Endothelial cell of umbilical vein (primary cell): ENCODE measurements at regions not wholly inside any gene's neighbourhood (a gene's known extent, or its start where the extent isn't known, plus 50 kb on each side); places are given as distances from the start of the nearest gene placed in this dataset.

Experiments used
- BruUV-seq: library from RNA; stranded (reverse); fragments of 400-500 nt; replicated peaks from 2 replicates; lab custom pipeline; 2021; lab: Mats Ljungman, UMichigan
- CTCF ChIA-PET: fragments of 300-600, 350-600 bp; sonication (Branson Sonifier 250); formaldehyde crosslinking; loops from one replicate; lab custom pipeline; 2021; ENCODE audit warnings: antibody characterized with exemption, inconsistent platforms; lab: Charles Lee
- POLR2A ChIA-PET: fragments of 300-600, 350-600 bp; sonication (Branson Sonifier 250); formaldehyde crosslinking; loops from one replicate; lab custom pipeline; 2021; ENCODE audit warnings: antibody characterized with exemption, inconsistent platforms; lab: Charles Lee
- DNase-seq: peaks from one replicate; pipeline ENCODE4 v3.0.0-alpha.2; 2011; ENCODE audit warnings: low read depth, low spot score
- FAIRE-seq: peaks from 2 replicates; lab custom pipeline; 2011; peaks lifted over from hg19 to GRCh38; lab: Jason Lieb, UNC
- H2AFZ ChIP-seq: 2 replicates; pipeline ENCODE4 v1.6.0; 2012; ENCODE audit warnings: low read depth, low read length, control low read depth, inconsistent platforms
- H3K27ac ChIP-seq: 2 replicates; pipeline ENCODE4 v1.5.1; 2011; ENCODE audit warnings: low read depth, mild to moderate bottlenecking, control low read depth, low read length, moderate library complexity; ENCODE audit not compliant: insufficient read depth
- H3K27me3 ChIP-seq, 2 experiments: 2 replicates each; pipeline versions ENCODE4 v1.6.0 to v1.6.1; 2011; ENCODE audit warnings: low read length in 2 of 2, mixed read lengths in 1 of 2; ENCODE audit not compliant: control insufficient read depth in 2 of 2, insufficient read depth in 2 of 2
- H3K36me3 ChIP-seq, 2 experiments: 2 replicates in 1 of 2; 3 replicates in 1 of 2; pipeline ENCODE4 v1.5.1; 2011; ENCODE audit warnings: low read length in 2 of 2, mild to moderate bottlenecking in 1 of 2, moderate library complexity in 1 of 2; ENCODE audit not compliant: control insufficient read depth in 2 of 2, insufficient read depth in 2 of 2; ENCODE audit errors: extremely low read depth in 1 of 2
- H3K4me1 ChIP-seq: 3 replicates; pipeline ENCODE4 v1.5.1; 2011; ENCODE audit warnings: mild to moderate bottlenecking, low read length; ENCODE audit not compliant: control insufficient read depth, insufficient read depth; ENCODE audit errors: extremely low read depth
- H3K4me2 ChIP-seq: 2 replicates; pipeline ENCODE4 v1.6.1; 2011; ENCODE audit warnings: low read length, control low read depth, mixed read lengths; ENCODE audit not compliant: insufficient read depth
- H3K4me3 ChIP-seq, 3 experiments: fragments of 200-600 bp in 1 of 3; sonication (generic), shearing (Covaris generic) in 1 of 3; replicated peaks in 1 of 3; 2 replicates each; pipeline ENCODE4 v1.5.1; 2011 to 2016; ENCODE audit warnings: control low read depth in 3 of 3, low read length in 3 of 3, mild to moderate bottlenecking in 2 of 3, inconsistent platforms in 1 of 3, low read depth in 1 of 3, moderate library complexity in 1 of 3; ENCODE audit not compliant: insufficient read depth in 1 of 3
- H3K79me2 ChIP-seq: 2 replicates; pipeline ENCODE4 v1.6.0; 2012; ENCODE audit warnings: low read length, inconsistent platforms; ENCODE audit not compliant: control insufficient read depth, insufficient read depth
- H3K9ac ChIP-seq: replicated peaks from 2 replicates; pipeline ENCODE3; 2011; ENCODE audit warnings: low read length, control low read depth; ENCODE audit not compliant: insufficient read depth; ENCODE audit errors: extremely low read depth
- H3K9me1 ChIP-seq: replicated peaks from 3 replicates; pipeline ENCODE4 v1.6.0; 2011; ENCODE audit warnings: mild to moderate bottlenecking, low read length; ENCODE audit not compliant: control insufficient read depth, insufficient read depth; ENCODE audit errors: extremely low read depth
- H3K9me3 ChIP-seq: replicated peaks from 2 replicates; pipeline ENCODE4 v1.5.1; 2012; ENCODE audit warnings: low read length, inconsistent platforms; ENCODE audit not compliant: control insufficient read depth, insufficient read depth
- H4K20me1 ChIP-seq: replicated peaks from 2 replicates; pipeline ENCODE3; 2011; ENCODE audit warnings: mild to moderate bottlenecking, low read length; ENCODE audit not compliant: control insufficient read depth, insufficient read depth; ENCODE audit errors: extremely low read depth
- CTCF ChIP-seq, 2 donors: IDR thresholded peaks; 1 replicate in 1 of 2; 2 replicates in 1 of 2; pipeline ENCODE4 v1.5.1; 2011; ENCODE audit warnings: low read length in 2 of 2, mild to moderate bottlenecking in 2 of 2, moderate library complexity in 2 of 2, control low read depth in 1 of 2, inconsistent platforms in 1 of 2, low read depth in 1 of 2; ENCODE audit not compliant: insufficient read depth in 1 of 2; ENCODE audit errors: extremely low read depth in 1 of 2
- EZH2 ChIP-seq: IDR thresholded peaks from 2 replicates; pipeline ENCODE4 v1.6.1; 2012; ENCODE audit warnings: borderline replicate concordance, low read depth, mild to moderate bottlenecking, moderate library complexity, low read length, inconsistent platforms; ENCODE audit not compliant: severe bottlenecking
- FOS ChIP-seq: IDR thresholded peaks from 2 replicates; pipeline ENCODE4 v1.6.1; 2011; ENCODE audit warnings: mild to moderate bottlenecking, low read length, moderate library complexity, borderline replicate concordance; ENCODE audit not compliant: insufficient read depth
- GATA2 ChIP-seq: IDR thresholded peaks from 2 replicates; pipeline ENCODE4 v1.7.0; 2011; ENCODE audit warnings: low read depth, mild to moderate bottlenecking, moderate library complexity, mixed read lengths, low read length; ENCODE audit not compliant: insufficient read length, insufficient read depth
- JUN ChIP-seq: IDR thresholded peaks from 2 replicates; pipeline ENCODE4 v1.6.1; 2011; ENCODE audit warnings: borderline replicate concordance, low read depth; ENCODE audit not compliant: insufficient read length, insufficient read depth
- MAX ChIP-seq: IDR thresholded peaks from 2 replicates; pipeline ENCODE4 v1.6.1; 2011; ENCODE audit not compliant: insufficient read depth, insufficient read length
- MYC ChIP-seq: IDR thresholded peaks from one replicate; pipeline ENCODE4 v1.6.1; 2011; ENCODE audit warnings: mild to moderate bottlenecking, low read depth, low read length
- POLR2A ChIP-seq: IDR thresholded peaks from 2 replicates; pipeline ENCODE4 v1.6.1; 2012; ENCODE audit warnings: low read depth, mild to moderate bottlenecking, control low read depth, low read length
- POLR2AphosphoS5 ChIP-seq: IDR thresholded peaks from 2 replicates; pipeline ENCODE4 v1.6.1; 2012; ENCODE audit warnings: low read depth, mild to moderate bottlenecking, control low read depth, low read length, moderate library complexity; ENCODE audit not compliant: insufficient read depth
- dilution Hi-C: fragments of 300-500 bp; cut with MboI; formaldehyde crosslinking; loops from one replicate; pipeline ENCODE4 v1.15.0; 2019; ENCODE audit warnings: low sequenced_read_pairs; ENCODE audit not compliant: extremely low pct_ligation_motif_present
- intact Hi-C: fragments of 100-400 bp; cut with micrococcal nuclease; formaldehyde crosslinking; loops from one replicate; pipeline ENCODE4 v1.10.0; 2022

GRCh38 chr3:165984589-165984988 lies 147.4 kb upstream of the BCHE start:
- Histone ChIP-seq H4K20me1 (no peaks in the 10 kb centered on the region), H3K27me3 (no peaks in the 10 kb centered on the region), H3K27ac (no peak overlapping the region), H3K9ac (no peak overlapping the region), H3K36me3 (no peaks in the 10 kb centered on the region), H3K9me3 (no peaks in the 10 kb centered on the region), H3K4me2 (no peak overlapping the region), H3K4me1 (no peaks in the 10 kb centered on the region), H2AFZ (no peak overlapping the region), H3K4me3 (no peak overlapping the region), H3K9me1 (no peaks in the 10 kb centered on the region), H3K79me2 (no peaks in the 10 kb centered on the region)
- TF ChIP-seq MYC (no peak), EZH2 (no peak), FOS (no peak), POLR2AphosphoS5 (no peak), CTCF (IDR thresholded peaks at IDR 0.05; ENCODE audit: extremely low read depth in 1 of 2, insufficient read depth in 1 of 2, low read depth in 1 of 2, low read length in 2 of 2) (no peak), POLR2A (no peak), JUN (no peak), MAX (no peak), GATA2 (no peak)
- DNase-seq: no peak
- POLR2A ChIA-PET: no interaction called here
- CTCF ChIA-PET: no interaction called here
- no peak for FAIRE-seq
- intact Hi-C loops: no loop called here
- dilution Hi-C loops: no loop called here
- no TSS peak for BruUV-seq
